Stimulated activated naive B cell treated with anti-CD40 and anti-IgM and Interleukin-4, amounts not matched to agents 10 μg/mL and 1 μg/mL and 100 μg/mL, for 72 hours (primary cell): ENCODE measurements at regions not wholly inside any gene's neighbourhood (a gene's known extent, or its start where the extent isn't known, plus 50 kb on each side); places are given as distances from the start of the nearest gene placed in this dataset.
"Not testable (repeated sequence)": the region's sequence is repeated elsewhere in the genome, so short reads cannot be mapped to it uniquely, and the experiment has no call there.

Experiments used
- ATAC-seq, 2 donors: fragments of 150-1000 bp; cut with Tn5 transposase; replicated peaks; 2 replicates each; pipeline ENCODE4 v1.10.0; 2021; ENCODE audit warnings: moderate library complexity in 1 of 2
- DNase-seq: peaks from one replicate; pipeline ENCODE4 v3.0.0; 2021
- H3K27ac Mint-ChIP-seq: one replicate; pipeline ENCODE4 v1.8.0; 2022; ENCODE audit warnings: mild to moderate bottlenecking, mixed read lengths
- H3K27me3 Mint-ChIP-seq, 2 donors: one replicate each; pipeline ENCODE4 v1.8.0; 2022; ENCODE audit warnings: mixed read lengths in 2 of 2
- H3K36me3 Mint-ChIP-seq, 2 donors: one replicate each; pipeline ENCODE4 v1.8.0; 2022; ENCODE audit warnings: mixed read lengths in 2 of 2, mild to moderate bottlenecking in 1 of 2
- H3K4me1 Mint-ChIP-seq, 2 donors: one replicate each; pipeline ENCODE4 v1.8.0; 2022; ENCODE audit warnings: mixed read lengths in 2 of 2, mild to moderate bottlenecking in 1 of 2
- H3K4me3 Mint-ChIP-seq, 2 donors: one replicate each; pipeline ENCODE4 v1.8.0; 2022; ENCODE audit warnings: mild to moderate bottlenecking in 2 of 2, mixed read lengths in 2 of 2, moderate library complexity in 1 of 2
- H3K9me3 Mint-ChIP-seq, 2 donors: one replicate each; pipeline ENCODE4 v1.8.0; 2022; ENCODE audit warnings: mixed read lengths in 2 of 2, mild to moderate bottlenecking in 1 of 2

GRCh38 chrX:150074175-150074574 lies 135.9 kb upstream of the EOLA2 start:
- Mint-ChIP-seq H3K36me3 (no peaks in the 10 kb centered on the region), H3K27me3 (peaks cover 0 to 6% of the 10 kb centered on the region in 2 donors), H3K4me3 (no peak overlapping the region), H3K4me1 (no peaks in the 10 kb centered on the region), H3K27ac (no peak overlapping the region), H3K9me3 (peaks cover 0 to 1% of the 10 kb centered on the region in 2 donors)
- DNase-seq (no peak), ATAC-seq (no peak)

- H3K27me3 Mint-ChIP-seq = peaks cover 0 to 5% of the 10 kb centered on the region in 2 donors
- DNase-seq = no peak
- no peaks in the 10 kb centered on the region for H3K9me3 Mint-ChIP-seq
- ATAC-seq = no peak
- no peak overlapping the region for H3K4me3 Mint-ChIP-seq
- no peaks in the 10 kb centered on the region for H3K36me3 Mint-ChIP-seq
- peaks cover 3 to 5% of the 10 kb centered on the region in 2 donors for H3K4me1 Mint-ChIP-seq
- H3K27ac Mint-ChIP-seq = no peak overlapping the region
Measured at GRCh38 chrX:150080497-150080896, 142.2 kb upstream of the EOLA2 start.

- peaks cover 0 to 5% of the 10 kb centered on the region in 2 donors for H3K27me3 Mint-ChIP-seq
- H3K4me1 Mint-ChIP-seq = peaks cover 3 to 5% of the 10 kb centered on the region in 2 donors
- no peaks in the 10 kb centered on the region for H3K9me3 Mint-ChIP-seq
- ATAC-seq (no peak), DNase-seq (no peak)
- H3K4me3 Mint-ChIP-seq = no peak overlapping the region
- H3K27ac Mint-ChIP-seq = no peak overlapping the region
- no peaks in the 10 kb centered on the region for H3K36me3 Mint-ChIP-seq
Measured at GRCh38 chrX:150081076-150081475, 142.8 kb upstream of the EOLA2 start.

GRCh38 chrX:150084496-150085229 lies 146.4 kb upstream of the EOLA2 start:
- H3K27ac Mint-ChIP-seq = no peak overlapping the region
- no peak overlapping the region for H3K4me3 Mint-ChIP-seq
- DNase-seq (no peak), ATAC-seq (no peak)
- no peaks in the 10 kb centered on the region for H3K9me3 Mint-ChIP-seq
- no peaks in the 10 kb centered on the region for H3K36me3 Mint-ChIP-seq
- H3K4me1 Mint-ChIP-seq = peaks cover 3 to 5% of the 10 kb centered on the region in 2 donors
- H3K27me3 Mint-ChIP-seq = peaks cover 0 to 5% of the 10 kb centered on the region in 2 donors

- ATAC-seq (no peak), DNase-seq (no peak)
- no peak overlapping the region for H3K4me3 Mint-ChIP-seq
- H3K27me3 Mint-ChIP-seq = peaks cover 0 to 1% of the 10 kb centered on the region in 2 donors
- H3K4me1 Mint-ChIP-seq = peaks cover 3 to 5% of the 10 kb centered on the region in 2 donors
- no peaks in the 10 kb centered on the region for H3K9me3 Mint-ChIP-seq
- H3K27ac Mint-ChIP-seq = no peak overlapping the region
- H3K36me3 Mint-ChIP-seq = no peaks in the 10 kb centered on the region
Measured at GRCh38 chrX:150085881-150086280, 147.6 kb upstream of the EOLA2 start.

- Mint-ChIP-seq H3K27ac (no peak overlapping the region), H3K4me1 (peaks cover 3 to 5% of the 10 kb centered on the region in 2 donors), H3K9me3 (no peaks in the 10 kb centered on the region), H3K36me3 (no peaks in the 10 kb centered on the region), H3K27me3 (no peaks in the 10 kb centered on the region), H3K4me3 (no peak overlapping the region)
- ATAC-seq (no peak), DNase-seq (no peak)
Measured at GRCh38 chrX:150086371-150086770, 148.1 kb upstream of the EOLA2 start.

GRCh38 chrX:150087612-150088011 lies 149.3 kb upstream of the EOLA2 start:
- DNase-seq (no peak), ATAC-seq (no peak)
- H3K36me3 Mint-ChIP-seq = no peaks in the 10 kb centered on the region
- H3K27me3 Mint-ChIP-seq = no peaks in the 10 kb centered on the region
- H3K4me3 Mint-ChIP-seq = no peak overlapping the region
- H3K9me3 Mint-ChIP-seq = no peaks in the 10 kb centered on the region
- peaks cover 1 to 3% of the 10 kb centered on the region in 2 donors for H3K4me1 Mint-ChIP-seq
- H3K27ac Mint-ChIP-seq = no peak overlapping the region

- no peaks in the 10 kb centered on the region for H3K9me3 Mint-ChIP-seq
- no peak overlapping the region for H3K4me3 Mint-ChIP-seq
- no peaks in the 10 kb centered on the region for H3K27me3 Mint-ChIP-seq
- H3K4me1 Mint-ChIP-seq = peaks cover 0 to 3% of the 10 kb centered on the region in 2 donors
- H3K36me3 Mint-ChIP-seq = no peaks in the 10 kb centered on the region
- no peak for DNase-seq
- no peak for ATAC-seq
- no peak overlapping the region for H3K27ac Mint-ChIP-seq
Measured at GRCh38 chrX:150088042-150088441, 149.8 kb upstream of the EOLA2 start.

- ATAC-seq (no peak), DNase-seq (no peak)
- Mint-ChIP-seq H3K27me3 (no peaks in the 10 kb centered on the region), H3K36me3 (no peaks in the 10 kb centered on the region), H3K4me3 (no peak overlapping the region), H3K9me3 (no peaks in the 10 kb centered on the region), H3K4me1 (no peaks in the 10 kb centered on the region), H3K27ac (no peak overlapping the region)
Measured at GRCh38 chrX:150088766-150089518, 150.7 kb upstream of the EOLA2 start.

- not testable (repeated sequence) for H3K27ac Mint-ChIP-seq, H3K27me3 Mint-ChIP-seq, ATAC-seq, H3K4me3 Mint-ChIP-seq, H3K36me3 Mint-ChIP-seq, H3K4me1 Mint-ChIP-seq, DNase-seq, H3K9me3 Mint-ChIP-seq
Measured at GRCh38 chrX:150091300-150091699, 153.0 kb upstream of the EOLA2 start.

GRCh38 chrX:150092549-150092948 lies 154.3 kb upstream of the EOLA2 start:
- DNase-seq = no peak
- no peak overlapping the region for H3K4me3 Mint-ChIP-seq
- H3K4me1 Mint-ChIP-seq = no peaks in the 10 kb centered on the region
- no peaks in the 10 kb centered on the region for H3K36me3 Mint-ChIP-seq
- H3K9me3 Mint-ChIP-seq = peaks cover 0 to 4% of the 10 kb centered on the region in 2 donors
- H3K27ac Mint-ChIP-seq = no peak overlapping the region
- H3K27me3 Mint-ChIP-seq = no peaks in the 10 kb centered on the region
- no peak for ATAC-seq

- H3K27me3 Mint-ChIP-seq = no peaks in the 10 kb centered on the region
- no peak overlapping the region for H3K27ac Mint-ChIP-seq
- no peaks in the 10 kb centered on the region for H3K4me1 Mint-ChIP-seq
- H3K9me3 Mint-ChIP-seq = peaks cover 0 to 4% of the 10 kb centered on the region in 2 donors
- no peak for ATAC-seq
- H3K4me3 Mint-ChIP-seq = no peak overlapping the region
- DNase-seq = no peak
- H3K36me3 Mint-ChIP-seq = no peaks in the 10 kb centered on the region
Measured at GRCh38 chrX:150094375-150094774, 156.1 kb upstream of the EOLA2 start.

- no peak for ATAC-seq
- Mint-ChIP-seq H3K27ac (no peak overlapping the region), H3K4me1 (no peaks in the 10 kb centered on the region), H3K9me3 (peaks cover 0 to 4% of the 10 kb centered on the region in 2 donors), H3K4me3 (no peak overlapping the region), H3K36me3 (no peaks in the 10 kb centered on the region), H3K27me3 (no peaks in the 10 kb centered on the region)
- DNase-seq = no peak
Measured at GRCh38 chrX:150094996-150095395, 156.7 kb upstream of the EOLA2 start.

- ATAC-seq (no peak), DNase-seq (no peak)
- H3K27me3 Mint-ChIP-seq = no peaks in the 10 kb centered on the region
- H3K4me1 Mint-ChIP-seq = no peaks in the 10 kb centered on the region
- H3K9me3 Mint-ChIP-seq = peaks cover 0 to 4% of the 10 kb centered on the region in 2 donors
- H3K4me3 Mint-ChIP-seq = no peak overlapping the region
- H3K36me3 Mint-ChIP-seq = no peaks in the 10 kb centered on the region
- H3K27ac Mint-ChIP-seq = no peak overlapping the region
Measured at GRCh38 chrX:150099316-150099715, 161.0 kb upstream of the EOLA2 start.

- Mint-ChIP-seq H3K27ac (no peak overlapping the region), H3K4me1 (no peaks in the 10 kb centered on the region), H3K36me3 (no peaks in the 10 kb centered on the region), H3K4me3 (no peak overlapping the region), H3K27me3 (no peaks in the 10 kb centered on the region), H3K9me3 (peaks cover 0 to 4% of the 10 kb centered on the region in 2 donors)
- DNase-seq (no peak), ATAC-seq (no peak)
Measured at GRCh38 chrX:150100261-150100660, 162.0 kb upstream of the EOLA2 start.
